ENCODE measurements at regions not wholly inside any gene's neighbourhood (a gene's known extent, or its start where the extent isn't known, plus 50 kb on each side); places are given as distances from the start of the nearest gene placed in this dataset.

DNA sequence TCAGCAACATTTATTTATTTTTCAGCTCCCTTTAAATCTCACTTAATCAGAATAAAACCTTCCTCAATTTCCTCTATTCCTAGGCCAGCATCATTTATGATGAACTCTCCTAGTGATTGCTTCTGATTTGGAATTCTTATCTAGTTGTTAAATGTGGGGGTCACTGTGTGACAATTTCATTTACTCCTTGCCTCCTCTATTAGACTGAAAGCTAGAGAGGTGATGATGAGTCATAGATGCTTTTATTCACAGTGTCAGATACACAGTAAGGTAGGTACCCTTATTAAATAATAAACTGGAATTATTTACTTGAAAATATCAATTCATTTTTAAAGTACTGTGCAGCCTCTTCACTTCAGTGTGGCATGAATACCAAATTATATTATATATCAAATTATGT, 960.6 kb downstream of the MAT2B start:
- H3K27me3 ChIP-seq, result no peaks in the 10 kb centered on the region
- H3K36me3 ChIP-seq, result no peaks in the 10 kb centered on the region
- H3K4me3 ChIP-seq (replicated peaks in 1 of 3), result no peak overlapping the region
- intact Hi-C loops (cut with DNase I), result no loop called here
- H3K4me1 ChIP-seq, result no peaks in the 10 kb centered on the region
- TF ChIP-seq, protein P1, sequence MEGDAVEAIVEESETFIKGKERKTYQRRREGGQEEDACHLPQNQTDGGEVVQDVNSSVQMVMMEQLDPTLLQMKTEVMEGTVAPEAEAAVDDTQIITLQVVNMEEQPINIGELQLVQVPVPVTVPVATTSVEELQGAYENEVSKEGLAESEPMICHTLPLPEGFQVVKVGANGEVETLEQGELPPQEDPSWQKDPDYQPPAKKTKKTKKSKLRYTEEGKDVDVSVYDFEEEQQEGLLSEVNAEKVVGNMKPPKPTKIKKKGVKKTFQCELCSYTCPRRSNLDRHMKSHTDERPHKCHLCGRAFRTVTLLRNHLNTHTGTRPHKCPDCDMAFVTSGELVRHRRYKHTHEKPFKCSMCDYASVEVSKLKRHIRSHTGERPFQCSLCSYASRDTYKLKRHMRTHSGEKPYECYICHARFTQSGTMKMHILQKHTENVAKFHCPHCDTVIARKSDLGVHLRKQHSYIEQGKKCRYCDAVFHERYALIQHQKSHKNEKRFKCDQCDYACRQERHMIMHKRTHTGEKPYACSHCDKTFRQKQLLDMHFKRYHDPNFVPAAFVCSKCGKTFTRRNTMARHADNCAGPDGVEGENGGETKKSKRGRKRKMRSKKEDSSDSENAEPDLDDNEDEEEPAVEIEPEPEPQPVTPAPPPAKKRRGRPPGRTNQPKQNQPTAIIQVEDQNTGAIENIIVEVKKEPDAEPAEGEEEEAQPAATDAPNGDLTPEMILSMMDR (IDR thresholded peaks at IDR 0.05), result no peak
- no peak for TF ChIP-seq POLR2A (IDR thresholded peaks at IDR 0.05)
- no peak for DNase-seq
- H3K9me3 ChIP-seq, result no peaks in the 10 kb centered on the region
- H3K27ac ChIP-seq, result no peak overlapping the region

- intact Hi-C loops (cut with DNase I), result no loop called here
Observed at GRCh38 chr5:164470312-164470711, 964.9 kb downstream of the MAT2B start.

DNA sequence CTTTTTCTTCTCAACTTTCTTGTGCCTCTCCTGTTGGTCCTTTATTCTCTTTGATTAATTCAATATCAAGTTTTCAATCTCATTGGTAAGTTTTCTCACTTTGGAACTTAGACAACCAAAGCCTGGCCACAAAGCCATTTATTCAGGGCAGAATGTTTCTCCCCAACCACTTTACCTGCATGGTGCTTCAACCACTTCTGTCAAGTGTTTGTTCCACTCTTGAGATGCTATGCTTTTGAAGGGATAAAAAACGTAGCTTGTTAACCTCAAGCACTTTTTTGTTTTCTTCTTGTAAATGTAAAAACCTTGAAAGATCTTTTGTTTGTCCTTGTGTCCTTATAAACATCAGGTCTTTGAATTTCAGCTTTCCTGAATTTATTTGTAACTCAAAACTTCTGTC, 966.7 kb downstream of the MAT2B start:
- no peaks in the 10 kb centered on the region for H3K9me3 ChIP-seq
- peaks cover 0 to 5% of the 10 kb centered on the region in 2 donors for H3K4me1 ChIP-seq
- H3K27ac ChIP-seq, result no peak overlapping the region
- TF ChIP-seq, protein P1 (IDR thresholded peaks at IDR 0.05), result no peak
- TF ChIP-seq POLR2A (IDR thresholded peaks at IDR 0.05), result no peak
- no peak overlapping the region for H3K4me3 ChIP-seq (replicated peaks in 1 of 3)
- intact Hi-C loops (cut with DNase I), result no loop called here
- no peaks in the 10 kb centered on the region for H3K27me3 ChIP-seq
- 20 to 23% methylated on average over 1 of the region's 1 CpG for WGBS, 2 donors
- DNase-seq, result peak; percentile 35 to 41
- H3K36me3 ChIP-seq, result no peaks in the 10 kb centered on the region

More at GRCh38 chr5:164470312-164470711, 964.9 kb downstream of the MAT2B start:
- TF ChIP-seq, protein P1 (IDR thresholded peaks at IDR 0.05), result no peak
- no peaks in the 10 kb centered on the region for H3K27me3 ChIP-seq
- H3K27ac ChIP-seq, result no peak overlapping the region
- peaks cover 0 to 5% of the 10 kb centered on the region in 2 donors for H3K4me1 ChIP-seq
- 67 to 79% methylated on average over 1 of the region's 1 CpG for WGBS, 2 donors
- H3K4me3 ChIP-seq (replicated peaks in 1 of 3), result no peak overlapping the region
- H3K36me3 ChIP-seq, result no peaks in the 10 kb centered on the region
- no peak for DNase-seq
- no peaks in the 10 kb centered on the region for H3K9me3 ChIP-seq

GRCh38 chr5:164475339-164475977, 970.0 kb downstream of the MAT2B start:
- no peak for TF ChIP-seq POLR2A (IDR thresholded peaks at IDR 0.05)
- TF ChIP-seq, protein P1 (IDR thresholded peaks at IDR 0.05), result peak in 4 of 6 experiments; percentile 35 to 71 (median 55)
- DNase-seq, result no peak
- 68% methylated on average over 3 of the region's 3 CpGs for WGBS, 2 donors
- H3K4me3 ChIP-seq (replicated peaks in 1 of 3), result no peak overlapping the region
- H3K36me3 ChIP-seq, result no peaks in the 10 kb centered on the region
- no peaks in the 10 kb centered on the region for H3K9me3 ChIP-seq
- peaks cover 0 to 5% of the 10 kb centered on the region in 2 donors for H3K4me1 ChIP-seq
- no peaks in the 10 kb centered on the region for H3K27me3 ChIP-seq
- intact Hi-C loops (cut with DNase I), result no loop called here
- no peak overlapping the region for H3K27ac ChIP-seq

DNA sequence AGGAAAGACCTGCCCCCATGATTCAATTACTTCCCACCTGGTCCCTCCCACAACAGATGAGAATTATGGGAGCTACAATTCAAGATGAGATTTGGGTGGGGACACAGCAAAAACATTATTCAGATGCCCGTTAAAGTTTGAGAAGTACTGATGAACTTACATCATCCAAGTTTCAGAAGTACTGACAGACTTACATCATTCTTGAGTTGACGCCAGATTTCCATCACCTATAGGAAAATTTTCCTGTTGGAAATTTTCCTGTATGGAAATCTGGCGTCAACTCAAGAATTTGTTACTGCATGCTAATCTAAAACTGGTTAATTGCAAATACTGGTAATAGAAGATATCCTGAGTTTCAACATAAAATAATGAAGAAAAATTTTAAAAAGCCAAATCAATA, 975.9 kb downstream of the MAT2B start:
- H3K4me3 ChIP-seq (replicated peaks in 1 of 3), result no peak overlapping the region
- no peak overlapping the region for H3K27ac ChIP-seq
- H3K27me3 ChIP-seq, result no peaks in the 10 kb centered on the region
- no peaks in the 10 kb centered on the region for H3K36me3 ChIP-seq
- WGBS, 2 donors, result 85% methylated on average over 3 of the region's 3 CpGs
- TF ChIP-seq, protein P1 (IDR thresholded peaks at IDR 0.05), result no peak
- TF ChIP-seq POLR2A (IDR thresholded peaks at IDR 0.05), result no peak
- intact Hi-C loops (cut with DNase I), result no loop called here
- H3K4me1 ChIP-seq, result no peaks in the 10 kb centered on the region
- no peaks in the 10 kb centered on the region for H3K9me3 ChIP-seq
- DNase-seq, result no peak

Measured in thyroid gland (tissue), 4 donors.